HEK293T (cell line): ENCODE measurements at regions not wholly inside any gene's neighbourhood (a gene's known extent, or its start where the extent isn't known, plus 50 kb on each side); places are given as distances from the start of the nearest gene placed in this dataset.
A peak's percentile ranks its signal among the peaks of the same experiment; 100 is the strongest.

Experiments
- CTCF ChIA-PET: fragments of 350-600 bp; formaldehyde crosslinking; extraction: SDS; loops from one replicate; lab custom pipeline; 2021; ENCODE audit warnings: antibody characterized with exemption, inconsistent platforms; lab: Yijun Ruan, JAX
- POLR2A ChIA-PET: fragments of 350-600 bp; formaldehyde crosslinking; extraction: SDS; loops from one replicate; lab custom pipeline; 2020; ENCODE audit warnings: antibody characterized with exemption, inconsistent platforms; lab: Yijun Ruan, JAX
- DNase-seq: peaks from one replicate; pipeline ENCODE4 v3.0.0; 2012; ENCODE audit warnings: mixed read lengths; ENCODE audit errors: extremely low spot score
- ARNT ChIP-seq: fragments of 450-650 bp; IDR thresholded peaks from 2 replicates; pipeline ENCODE4 v1.6.1; 2017; ENCODE audit warnings: mild to moderate bottlenecking
- BHLHE40 ChIP-seq: fragments of 450-650 bp; IDR thresholded peaks from 2 replicates; pipeline ENCODE4 v1.6.1; 2016; ENCODE audit warnings: mild to moderate bottlenecking, moderate library complexity, borderline replicate concordance
- CTBP1 ChIP-seq: fragments of 450-650 bp; IDR thresholded peaks from 2 replicates; pipeline ENCODE4 v1.6.1; 2016; ENCODE audit warnings: borderline replicate concordance
- ELF4 ChIP-seq: fragments of 450-650 bp; IDR thresholded peaks from 2 replicates; pipeline ENCODE4 v1.6.1; 2017; ENCODE audit warnings: antibody characterized with exemption
- FOXA1 ChIP-seq: fragments of 450-650 bp; IDR thresholded peaks from 2 replicates; pipeline ENCODE4 v1.6.1; 2016; ENCODE audit warnings: mild to moderate bottlenecking
- FOXK2 ChIP-seq: fragments of 450-650 bp; IDR thresholded peaks from 2 replicates; pipeline ENCODE4 v1.6.1; 2016; ENCODE audit warnings: mild to moderate bottlenecking
- FOXM1 ChIP-seq: fragments of 450-650 bp; IDR thresholded peaks from 2 replicates; pipeline ENCODE4 v1.6.1; 2017; ENCODE audit warnings: mild to moderate bottlenecking, borderline replicate concordance
- HDGF ChIP-seq: fragments of 450-650 bp; IDR thresholded peaks from 2 replicates; pipeline ENCODE4 v1.6.1; 2017; ENCODE audit warnings: antibody characterized with exemption, borderline replicate concordance
- L3MBTL2 ChIP-seq: fragments of 450-650 bp; conservative IDR thresholded peaks from 2 replicates; pipeline ENCODE4 v1.6.1; 2016; ENCODE audit warnings: mild to moderate bottlenecking
- LEF1 ChIP-seq: fragments of 450-650 bp; IDR thresholded peaks from 2 replicates; pipeline ENCODE4 v1.6.1; 2017; ENCODE audit warnings: mild to moderate bottlenecking, borderline replicate concordance
- NFRKB ChIP-seq: fragments of 450-650 bp; IDR thresholded peaks from 2 replicates; pipeline ENCODE4 v1.6.1; 2016; ENCODE audit warnings: mild to moderate bottlenecking, moderate library complexity
- PKNOX1 ChIP-seq: fragments of 450-650 bp; IDR thresholded peaks from 2 replicates; pipeline ENCODE4 v1.6.1; 2016
- SP1 ChIP-seq: fragments of 450-650 bp; IDR thresholded peaks from 2 replicates; pipeline ENCODE4 v1.6.1; 2017
- SUZ12 ChIP-seq: fragments of 450-650 bp; IDR thresholded peaks from 2 replicates; pipeline ENCODE4 v1.6.1; 2016; ENCODE audit warnings: mild to moderate bottlenecking
- TARDBP ChIP-seq: fragments of 450-650 bp; IDR thresholded peaks from 2 replicates; pipeline ENCODE4 v1.6.1; 2016
- ZNF384 ChIP-seq: fragments of 450-650 bp; IDR thresholded peaks from 2 replicates; pipeline ENCODE4 v1.6.1; 2016

GRCh38 chr4:136583567-136583966 is 948.7 kb downstream of the PCDH18 start:
- CTCF ChIA-PET, result no interaction called here
- no peak for TF ChIP-seq ELF4
- TF ChIP-seq TARDBP, result no peak
- TF ChIP-seq ARNT, result no peak
- TF ChIP-seq CTBP1, result no peak
- TF ChIP-seq HDGF, result no peak
- no peak for TF ChIP-seq NFRKB
- no peak for TF ChIP-seq BHLHE40
- TF ChIP-seq SP1, result no peak
- no peak for TF ChIP-seq LEF1
- no peak for DNase-seq
- POLR2A ChIA-PET, result no interaction called here

GRCh38 chr4:136581119-136581518 is 951.2 kb downstream of the PCDH18 start:
- no peak for TF ChIP-seq LEF1
- no peak for TF ChIP-seq FOXA1
- no peak for TF ChIP-seq SUZ12
- no peak for TF ChIP-seq BHLHE40
- TF ChIP-seq L3MBTL2, result no peak
- TF ChIP-seq NFRKB, result no peak
- no peak for TF ChIP-seq CTBP1
- TF ChIP-seq ELF4, result no peak
- TF ChIP-seq FOXK2, result no peak
- TF ChIP-seq HDGF, result no peak
- no peak for TF ChIP-seq TARDBP
- DNase-seq, result no peak
- CTCF ChIA-PET, result no interaction called here
- POLR2A ChIA-PET, result no interaction called here

GRCh38 chr4:136575146-136575545 is 957.1 kb downstream of the PCDH18 start:
- no peak for DNase-seq
- TF ChIP-seq PKNOX1 (peak; percentile 28; the same call in 1 of the 2 replicates), FOXM1 (no peak), BHLHE40 (no peak), ARNT (no peak), ELF4 (no peak), LEF1 (no peak)
- POLR2A ChIA-PET, result no interaction called here
- CTCF ChIA-PET, result no interaction called here

DNA sequence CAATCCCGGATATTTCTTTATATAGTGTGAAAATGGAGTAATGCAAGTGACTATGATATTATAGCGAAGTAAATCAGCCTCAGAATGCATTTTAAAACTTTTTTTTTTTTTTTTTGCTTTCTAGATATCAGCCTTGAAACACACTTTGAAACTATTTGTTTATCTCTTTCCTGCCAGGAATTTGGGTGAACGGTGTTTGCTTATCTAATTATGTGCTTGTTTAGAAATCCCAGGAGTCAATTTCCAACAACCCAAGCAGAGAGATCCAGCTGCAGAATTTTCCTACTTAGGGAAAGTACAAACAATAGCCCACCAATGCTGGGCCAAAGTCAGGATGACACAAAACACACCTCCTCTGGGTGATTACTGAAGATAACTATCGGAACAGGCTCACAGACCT is 958.8 kb downstream of the PCDH18 start:
- TF ChIP-seq LEF1 (no peak), ELF4 (no peak), TARDBP (no peak), FOXA1 (no peak), L3MBTL2 (no peak), CTBP1 (no peak), BHLHE40 (no peak), SUZ12 (no peak), FOXM1 (no peak), NFRKB (no peak), HDGF (no peak), ZNF384 (no peak), ARNT (no peak), SP1 (no peak), PKNOX1 (no peak), FOXK2 (no peak)
- CTCF ChIA-PET, result no interaction called here
- no peak for DNase-seq
- POLR2A ChIA-PET, result no interaction called here

DNA sequence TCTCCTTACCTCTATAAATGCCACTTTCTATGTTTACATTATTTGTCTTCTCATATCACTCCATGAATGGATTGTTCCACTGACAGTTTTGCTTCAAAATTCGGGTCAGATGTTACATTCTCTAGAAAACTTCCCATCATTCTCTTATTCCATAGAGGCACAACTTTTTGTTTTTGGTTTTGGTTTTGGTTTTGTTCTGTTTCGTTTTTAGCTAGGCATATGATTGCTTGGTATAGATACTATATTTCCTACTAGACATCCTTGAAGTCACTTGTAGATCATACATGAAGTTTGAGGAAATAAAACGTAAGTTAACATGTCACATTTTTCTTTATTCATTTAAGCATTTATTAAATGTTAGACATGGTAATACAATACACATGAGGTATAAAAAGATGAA is 961.0 kb downstream of the PCDH18 start:
- ChIA-PET CTCF (no interaction called here), POLR2A (no interaction called here)
- TF ChIP-seq CTBP1, result no peak
- TF ChIP-seq ARNT, result no peak
- no peak for TF ChIP-seq TARDBP
- no peak for TF ChIP-seq BHLHE40
- TF ChIP-seq L3MBTL2, result no peak
- no peak for TF ChIP-seq NFRKB
- TF ChIP-seq SP1, result no peak
- no peak for TF ChIP-seq ZNF384
- no peak for TF ChIP-seq FOXK2
- no peak for TF ChIP-seq SUZ12
- TF ChIP-seq LEF1, result no peak
- TF ChIP-seq HDGF, result no peak
- DNase-seq, result no peak

GRCh38 chr4:136562834-136563233 is 969.5 kb downstream of the PCDH18 start:
- ChIA-PET POLR2A (no interaction called here), CTCF (no interaction called here)
- TF ChIP-seq NFRKB (no peak), FOXM1 (no peak), SP1 (no peak)
- DNase-seq, result no peak

DNA sequence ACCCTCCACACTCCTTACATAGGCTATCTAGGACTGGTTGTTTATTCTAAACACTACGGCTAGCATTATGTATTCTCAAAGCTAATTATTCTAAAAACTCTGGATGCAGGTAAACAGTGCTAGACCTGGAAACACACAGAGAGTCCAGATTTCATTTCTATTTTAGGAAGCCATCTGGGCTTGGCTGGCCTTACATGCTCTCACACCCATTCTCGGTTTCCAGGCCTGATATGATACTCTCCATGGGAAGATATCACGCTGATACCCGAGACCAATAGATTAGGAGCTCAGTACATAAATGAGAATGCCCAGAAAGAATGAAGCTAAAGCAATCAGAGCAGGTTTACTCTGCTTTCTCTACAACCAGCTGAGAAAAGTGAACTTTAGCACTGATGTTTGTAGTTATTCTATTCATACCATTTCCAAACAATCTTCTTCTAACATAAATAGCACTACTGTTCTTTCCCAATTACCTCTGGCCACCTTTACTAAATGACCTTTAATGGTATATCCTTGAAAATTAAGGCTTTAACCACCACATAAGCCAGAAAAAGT is 973.3 kb downstream of the PCDH18 start:
- DNase-seq, result no peak
- CTCF ChIA-PET, result no interaction called here
- POLR2A ChIA-PET, result no interaction called here
- no peak for TF ChIP-seq ELF4
- TF ChIP-seq CTBP1, result no peak
- TF ChIP-seq TARDBP, result no peak
- no peak for TF ChIP-seq L3MBTL2
- no peak for TF ChIP-seq ZNF384
- no peak for TF ChIP-seq FOXK2
- TF ChIP-seq NFRKB, result no peak
- no peak for TF ChIP-seq LEF1
- no peak for TF ChIP-seq FOXA1
- no peak for TF ChIP-seq SP1
- TF ChIP-seq SUZ12, result no peak

- CTCF ChIA-PET, result no interaction called here
- TF ChIP-seq BHLHE40 (no peak), ARNT (no peak), L3MBTL2 (no peak), ZNF384 (no peak), FOXK2 (no peak), SP1 (no peak), TARDBP (no peak), PKNOX1 (no peak), FOXA1 (no peak), ELF4 (no peak), HDGF (no peak), LEF1 (no peak), SUZ12 (no peak), NFRKB (no peak), CTBP1 (no peak), FOXM1 (no peak)
- POLR2A ChIA-PET, result no interaction called here
- no peak for DNase-seq
Observed at GRCh38 chr4:136557396-136557795, 974.9 kb downstream of the PCDH18 start.
